Naive thymus-derived CD8-positive, alpha-beta T cell (primary cell): ENCODE measurements at regions not wholly inside any gene's neighbourhood (a gene's known extent, or its start where the extent isn't known, plus 50 kb on each side); places are given as distances from the start of the nearest gene placed in this dataset.
A peak's percentile ranks its signal among the peaks of the same experiment; 100 is the strongest.

ENCODE experiments used
- ATAC-seq, 2 donors: fragments of 150-1000 bp; cut with Tn5 transposase in 1 of 2; sonication (Bioruptor Pico), chemical (Tn5 transposase) in 1 of 2; 1 replicate in 1 of 2; 2 replicates in 1 of 2; pipeline ENCODE4 v1.10.0; 2021; ENCODE audit warnings: mild to moderate bottlenecking in 2 of 2, moderate library complexity in 2 of 2
- POLR2A ChIA-PET: fragments of 350-600 bp; sonication (Branson Sonifier 250); formaldehyde crosslinking; loops from one replicate; lab custom pipeline; 2021; ENCODE audit warnings: antibody characterized with exemption; lab: Charles Lee
- DNase-seq, 10 donors: peaks; one replicate each; pipeline versions ENCODE4 v3.0.0 to v3.0.0-alpha.2; 2020 to 2022
- H3K27ac Mint-ChIP-seq, 10 donors: one replicate each; pipeline ENCODE4 v1.8.0; 2020 to 2022; ENCODE audit warnings: mild to moderate bottlenecking in 10 of 10, mixed read lengths in 10 of 10, moderate library complexity in 4 of 10, inconsistent platforms in 1 of 10
- H3K27me3 Mint-ChIP-seq, 5 donors: one replicate each; pipeline ENCODE4 v1.8.0; 2021 to 2022; ENCODE audit warnings: mixed read lengths in 5 of 5
- H3K36me3 Mint-ChIP-seq, 3 donors: one replicate each; pipeline ENCODE4 v1.8.0; 2020 to 2022; ENCODE audit warnings: mixed read lengths in 3 of 3, mild to moderate bottlenecking in 2 of 3, inconsistent platforms in 1 of 3
- H3K4me1 Mint-ChIP-seq, 4 donors: one replicate each; pipeline ENCODE4 v1.8.0; 2021 to 2022; ENCODE audit warnings: mixed read lengths in 4 of 4
- H3K4me3 Mint-ChIP-seq, 10 donors: one replicate each; pipeline ENCODE4 v1.8.0; 2020 to 2022; ENCODE audit warnings: mild to moderate bottlenecking in 10 of 10, mixed read lengths in 10 of 10, moderate library complexity in 6 of 10, inconsistent platforms in 1 of 10
- H3K9me3 Mint-ChIP-seq, 9 donors: one replicate each; pipeline ENCODE4 v1.8.0; 2020 to 2022; ENCODE audit warnings: mixed read lengths in 9 of 9, mild to moderate bottlenecking in 3 of 9, inconsistent platforms in 1 of 9, moderate library complexity in 1 of 9

GRCh38 chr4:4783847-4784246 is 75.6 kb upstream of the MSX1 start:
- peaks cover 0 to 3% (median 0%) of the 10 kb centered on the region in 5 donors for H3K27me3 Mint-ChIP-seq
- POLR2A ChIA-PET = no interaction called here
- ATAC-seq (no peak), DNase-seq (no peak)
- peaks cover 0 to 38% (median 18%) of the 10 kb centered on the region in 9 donors for H3K9me3 Mint-ChIP-seq
- H3K27ac Mint-ChIP-seq = no peak overlapping the region
- H3K4me3 Mint-ChIP-seq = no peak overlapping the region
- H3K4me1 Mint-ChIP-seq = no peaks in the 10 kb centered on the region
- peaks cover 0 to 19% (median 2%) of the 10 kb centered on the region in 3 donors for H3K36me3 Mint-ChIP-seq

- H3K27ac Mint-ChIP-seq = no peak overlapping the region
- DNase-seq (no peak), ATAC-seq (no peak)
- peaks cover 0 to 17% (median 2%) of the 10 kb centered on the region in 3 donors for H3K36me3 Mint-ChIP-seq
- H3K4me1 Mint-ChIP-seq = no peaks in the 10 kb centered on the region
- peaks cover 0 to 32% (median 15%) of the 10 kb centered on the region in 9 donors for H3K9me3 Mint-ChIP-seq
- H3K4me3 Mint-ChIP-seq = no peak overlapping the region
- POLR2A ChIA-PET = no interaction called here
- H3K27me3 Mint-ChIP-seq = peaks cover 0 to 3% (median 0%) of the 10 kb centered on the region in 5 donors
Measured at GRCh38 chr4:4782969-4783368, 76.5 kb upstream of the MSX1 start.

GRCh38 chr4:4781936-4782707 is 77.3 kb upstream of the MSX1 start:
- Mint-ChIP-seq H3K27me3 (peaks cover 0 to 3% (median 0%) of the 10 kb centered on the region in 5 donors), H3K36me3 (peaks cover 0 to 10% (median 0%) of the 10 kb centered on the region in 3 donors), H3K4me3 (no peak overlapping the region), H3K9me3 (peaks cover 0 to 30% (median 10%) of the 10 kb centered on the region in 9 donors), H3K27ac (peak overlapping the region in 1 of 10 donors; percentile 19), H3K4me1 (no peaks in the 10 kb centered on the region)
- DNase-seq (no peak), ATAC-seq (no peak)
- POLR2A ChIA-PET = no interaction called here

GRCh38 chr4:4780729-4781244 is 78.7 kb upstream of the MSX1 start:
- no peak for ATAC-seq
- Mint-ChIP-seq H3K36me3 (peaks cover 0 to 10% (median 0%) of the 10 kb centered on the region in 3 donors), H3K9me3 (peaks cover 0 to 24% (median 6%) of the 10 kb centered on the region in 9 donors), H3K4me3 (no peak overlapping the region), H3K27me3 (peaks cover 0 to 3% (median 2%) of the 10 kb centered on the region in 5 donors), H3K27ac (no peak overlapping the region), H3K4me1 (no peaks in the 10 kb centered on the region)
- POLR2A ChIA-PET = no interaction called here
- no peak for DNase-seq

- DNase-seq (no peak), ATAC-seq (no peak)
- Mint-ChIP-seq H3K36me3 (peaks cover 0 to 5% (median 4%) of the 10 kb centered on the region in 3 donors), H3K9me3 (peaks cover 0 to 22% (median 4%) of the 10 kb centered on the region in 9 donors), H3K27ac (no peak overlapping the region), H3K4me3 (no peak overlapping the region), H3K4me1 (no peaks in the 10 kb centered on the region), H3K27me3 (peaks cover 0 to 3% (median 2%) of the 10 kb centered on the region in 5 donors)
- POLR2A ChIA-PET = no interaction called here
Measured at GRCh38 chr4:4779486-4779885, 80.0 kb upstream of the MSX1 start.

GRCh38 chr4:4779054-4779453 is 80.4 kb upstream of the MSX1 start:
- Mint-ChIP-seq H3K36me3 (peaks cover 0 to 5% (median 4%) of the 10 kb centered on the region in 3 donors), H3K4me3 (no peak overlapping the region), H3K27me3 (peaks cover 0 to 3% (median 2%) of the 10 kb centered on the region in 5 donors), H3K9me3 (peaks cover 0 to 22% (median 4%) of the 10 kb centered on the region in 9 donors), H3K4me1 (no peaks in the 10 kb centered on the region), H3K27ac (no peak overlapping the region)
- POLR2A ChIA-PET = no interaction called here
- DNase-seq (no peak), ATAC-seq (no peak)

GRCh38 chr4:4778554-4778953 is 80.9 kb upstream of the MSX1 start:
- no peak for DNase-seq
- no peak overlapping the region for H3K27ac Mint-ChIP-seq
- H3K9me3 Mint-ChIP-seq = peaks cover 0 to 22% (median 4%) of the 10 kb centered on the region in 9 donors
- peaks cover 0 to 5% (median 4%) of the 10 kb centered on the region in 3 donors for H3K36me3 Mint-ChIP-seq
- peaks cover 0 to 3% (median 2%) of the 10 kb centered on the region in 5 donors for H3K27me3 Mint-ChIP-seq
- POLR2A ChIA-PET = no interaction called here
- H3K4me1 Mint-ChIP-seq = no peaks in the 10 kb centered on the region
- H3K4me3 Mint-ChIP-seq = no peak overlapping the region
- no peak for ATAC-seq

GRCh38 chr4:4776934-4777333 is 82.5 kb upstream of the MSX1 start:
- peaks cover 0 to 22% (median 4%) of the 10 kb centered on the region in 9 donors for H3K9me3 Mint-ChIP-seq
- no peaks in the 10 kb centered on the region for H3K4me1 Mint-ChIP-seq
- H3K36me3 Mint-ChIP-seq = peaks cover 0 to 9% (median 4%) of the 10 kb centered on the region in 3 donors
- no peak for ATAC-seq
- peaks cover 0 to 3% (median 2%) of the 10 kb centered on the region in 5 donors for H3K27me3 Mint-ChIP-seq
- DNase-seq = no peak
- POLR2A ChIA-PET = no interaction called here
- H3K27ac Mint-ChIP-seq = no peak overlapping the region
- no peak overlapping the region for H3K4me3 Mint-ChIP-seq

- H3K36me3 Mint-ChIP-seq = peaks cover 0 to 9% (median 4%) of the 10 kb centered on the region in 3 donors
Measured at GRCh38 chr4:4776335-4776734, 83.1 kb upstream of the MSX1 start.

GRCh38 chr4:4775493-4776004 is 83.9 kb upstream of the MSX1 start:
- Mint-ChIP-seq H3K27me3 (peaks cover 0 to 3% (median 2%) of the 10 kb centered on the region in 5 donors), H3K4me1 (no peaks in the 10 kb centered on the region), H3K27ac (no peak overlapping the region), H3K36me3 (peaks cover 0 to 9% (median 4%) of the 10 kb centered on the region in 3 donors), H3K4me3 (no peak overlapping the region), H3K9me3 (peaks cover 0 to 19% (median 4%) of the 10 kb centered on the region in 9 donors)
- no peak for ATAC-seq
- DNase-seq = no peak
- POLR2A ChIA-PET = no interaction called here

More at GRCh38 chr4:4776335-4776734, 83.1 kb upstream of the MSX1 start:
- ATAC-seq (no peak), DNase-seq (no peak)
- POLR2A ChIA-PET = no interaction called here
- peaks cover 0 to 3% (median 2%) of the 10 kb centered on the region in 5 donors for H3K27me3 Mint-ChIP-seq
- no peak overlapping the region for H3K4me3 Mint-ChIP-seq
- no peak overlapping the region for H3K27ac Mint-ChIP-seq
- no peaks in the 10 kb centered on the region for H3K4me1 Mint-ChIP-seq
- H3K9me3 Mint-ChIP-seq = peaks cover 0 to 25% (median 4%) of the 10 kb centered on the region in 9 donors

GRCh38 chr4:4772534-4772933 is 86.9 kb upstream of the MSX1 start:
- POLR2A ChIA-PET = no interaction called here
- Mint-ChIP-seq H3K9me3 (peaks cover 0 to 16% (median 2%) of the 10 kb centered on the region in 9 donors), H3K36me3 (peaks cover 0 to 4% (median 4%) of the 10 kb centered on the region in 3 donors), H3K4me1 (no peaks in the 10 kb centered on the region), H3K27ac (no peak overlapping the region), H3K27me3 (peaks cover 0 to 3% (median 0%) of the 10 kb centered on the region in 5 donors), H3K4me3 (no peak overlapping the region)
- ATAC-seq (no peak), DNase-seq (no peak)

GRCh38 chr4:4771160-4771559 is 88.3 kb upstream of the MSX1 start:
- peaks cover 0 to 21% (median 1%) of the 10 kb centered on the region in 9 donors for H3K9me3 Mint-ChIP-seq
- peaks cover 0 to 9% (median 8%) of the 10 kb centered on the region in 3 donors for H3K36me3 Mint-ChIP-seq
- H3K27ac Mint-ChIP-seq = no peak overlapping the region
- no peaks in the 10 kb centered on the region for H3K4me1 Mint-ChIP-seq
- no peak for DNase-seq
- peaks cover 0 to under 1% (median 0%) of the 10 kb centered on the region in 5 donors for H3K27me3 Mint-ChIP-seq
- ATAC-seq = no peak
- H3K4me3 Mint-ChIP-seq = no peak overlapping the region
- POLR2A ChIA-PET = no interaction called here

GRCh38 chr4:4770610-4771009 is 88.9 kb upstream of the MSX1 start:
- no peak overlapping the region for H3K4me3 Mint-ChIP-seq
- no peak for ATAC-seq
- no peak for DNase-seq
- H3K27me3 Mint-ChIP-seq = no peaks in the 10 kb centered on the region
- POLR2A ChIA-PET = no interaction called here
- no peaks in the 10 kb centered on the region for H3K4me1 Mint-ChIP-seq
- H3K27ac Mint-ChIP-seq = no peak overlapping the region
- peaks cover 0 to 22% (median 1%) of the 10 kb centered on the region in 9 donors for H3K9me3 Mint-ChIP-seq
- H3K36me3 Mint-ChIP-seq = peaks cover 0 to 11% (median 10%) of the 10 kb centered on the region in 3 donors
